K562 (cell line): ENCODE measurements at regions not wholly inside any gene's neighbourhood (a gene's known extent, or its start where the extent isn't known, plus 50 kb on each side); places are given as distances from the start of the nearest gene placed in this dataset.

Experiments
- ATAC-seq: fragments of 200-7000 bp; cut with Tn5 transposase; 3 replicates; pipeline ENCODE4 v1.9.1; 2020; ENCODE audit warnings: moderate library complexity
- BruUV-seq: library from RNA; stranded (reverse); fragments of 400-500 nt; replicated peaks from 2 replicates; lab custom pipeline; 2021; lab: Mats Ljungman, UMichigan
- CTCF ChIA-PET: fragments of 300-600 bp; formaldehyde crosslinking; extraction: SDS; loops from one replicate; lab custom pipeline; 2021; ENCODE audit warnings: low intra/inter-chr PET ratio; lab: Yijun Ruan, JAX
- POLR2A ChIA-PET: fragments of 300-600, 350-650 bp; sonication (Branson Sonifier 250); formaldehyde crosslinking; extraction: SDS; loops from one replicate; lab custom pipeline; 2021; ENCODE audit warnings: antibody characterized with exemption, inconsistent platforms; lab: Yijun Ruan, JAX
- DNase-seq, 4 experiments: peaks; one replicate each; pipeline versions ENCODE4 v3.0.0 to v3.0.0-alpha.2; 2011 to 2018; ENCODE audit warnings: low spot score in 3 of 4, mixed read lengths in 3 of 4; ENCODE audit errors: extremely low read depth in 1 of 4
- FAIRE-seq: peaks from 2 replicates; lab custom pipeline; 2011; peaks lifted over from hg19 to GRCh38; lab: Jason Lieb, UNC
- H2AFZ ChIP-seq: 2 replicates; pipeline ENCODE4 v1.6.0; 2011; ENCODE audit warnings: low read depth, low read length, control low read depth, inconsistent platforms
- H3K27ac ChIP-seq: fragments of 200-600 bp; 3 replicates; pipeline ENCODE4 v1.8.0; 2011; ENCODE audit warnings: low read depth, mild to moderate bottlenecking, control low read depth, inconsistent platforms, low read length, moderate library complexity, mixed read lengths; ENCODE audit errors: extremely low read depth
- H3K27me3 ChIP-seq, 2 experiments: fragments of 300-600 bp in 1 of 2; 2 replicates in 1 of 2; 3 replicates in 1 of 2; pipeline versions ENCODE4 v1.6.0 to v1.8.0; 2011; ENCODE audit warnings: inconsistent platforms in 2 of 2, low read length in 2 of 2, mild to moderate bottlenecking in 1 of 2, mixed read lengths in 1 of 2, moderate library complexity in 1 of 2; ENCODE audit not compliant: control insufficient read depth in 2 of 2, insufficient read depth in 2 of 2
- H3K36me3 ChIP-seq: fragments of 300-600 bp; 3 replicates; pipeline ENCODE4 v1.8.0; 2011; ENCODE audit warnings: mild to moderate bottlenecking, low read length, inconsistent platforms; ENCODE audit not compliant: control insufficient read depth, insufficient read depth
- H3K4me1 ChIP-seq, 2 experiments: fragments of 200-600 bp in 1 of 2; replicated peaks in 1 of 2; 2 replicates in 1 of 2; 3 replicates in 1 of 2; pipeline versions ENCODE4 v1.5.1 to v1.8.0; 2011; ENCODE audit warnings: inconsistent platforms in 2 of 2, low read length in 2 of 2, mild to moderate bottlenecking in 1 of 2, mixed read lengths in 1 of 2, moderate library complexity in 1 of 2; ENCODE audit not compliant: control insufficient read depth in 2 of 2, insufficient read depth in 2 of 2
- H3K4me2 ChIP-seq: 2 replicates; pipeline ENCODE4 v1.6.1; 2011; ENCODE audit warnings: low read length, control low read depth, inconsistent platforms, mixed read lengths; ENCODE audit not compliant: insufficient read depth
- H3K4me3 ChIP-seq: fragments of 200-600 bp; sonication (generic), shearing (Covaris generic); 2 replicates; pipeline ENCODE4 v1.5.1; 2016; ENCODE audit warnings: control low read depth, inconsistent platforms
- H3K79me2 ChIP-seq: fragments of 200-600 bp; 3 replicates; pipeline ENCODE4 v1.8.0; 2011; ENCODE audit warnings: low read length, inconsistent platforms; ENCODE audit not compliant: control insufficient read depth, insufficient read depth
- H3K9ac ChIP-seq, 2 experiments: 2 replicates each; pipeline versions ENCODE4 v1.6.0 to v1.6.1; 2011; ENCODE audit warnings: low read depth in 2 of 2, low read length in 2 of 2, control low read depth in 1 of 2, inconsistent platforms in 1 of 2, mild to moderate bottlenecking in 1 of 2, mixed read lengths in 1 of 2; ENCODE audit not compliant: insufficient read depth in 1 of 2
- H3K9me1 ChIP-seq: one replicate; pipeline ENCODE4 v1.6.0; 2011; ENCODE audit warnings: inconsistent platforms, mild to moderate bottlenecking, low read length, moderate library complexity; ENCODE audit not compliant: control insufficient read depth, insufficient read depth
- H3K9me3 ChIP-seq: replicated peaks from 2 replicates; pipeline ENCODE4 v1.5.1; 2011; ENCODE audit warnings: low read depth, low read length, inconsistent platforms; ENCODE audit not compliant: control insufficient read depth, insufficient read depth
- H4K20me1 ChIP-seq: replicated peaks from 2 replicates; pipeline ENCODE4 v1.6.1; 2011; ENCODE audit warnings: low read length, inconsistent platforms, mixed read lengths; ENCODE audit not compliant: control insufficient read depth, insufficient read depth
- ARID4B ChIP-seq: sonication (generic); formaldehyde crosslinking; IDR thresholded peaks from 2 replicates; pipeline ENCODE4 v1.8.0; 2022; ENCODE audit warnings: mild to moderate bottlenecking, missing genetic modification reagents
- CHCHD3 ChIP-seq: fragments of 250-450 bp; sonication (Bioruptor Pico); IDR thresholded peaks from 2 replicates; pipeline ENCODE4 v2.1.2; 2022; ENCODE audit warnings: mild to moderate bottlenecking
- DLX4 ChIP-seq: fragments of 250-450 bp; sonication (Bioruptor Pico); IDR thresholded peaks from 2 replicates; pipeline ENCODE4 v1.6.1; 2021; ENCODE audit warnings: mild to moderate bottlenecking
- ESRRB ChIP-seq: fragments of 250-450 bp; sonication (Bioruptor Pico); IDR thresholded peaks from 2 replicates; pipeline ENCODE4 v1.5.0; 2020; ENCODE audit warnings: mild to moderate bottlenecking, moderate library complexity, borderline replicate concordance
- MAFG ChIP-seq: fragments of 450-650 bp; conservative IDR thresholded peaks from 2 replicates; pipeline ENCODE4 v1.6.1; 2016; ENCODE audit warnings: missing genetic modification characterization, missing compliant biosample characterization
- PHTF2 ChIP-seq: fragments of 250-450 bp; sonication (Bioruptor Pico); IDR thresholded peaks from 2 replicates; pipeline ENCODE4 v1.5.0; 2021; ENCODE audit warnings: mild to moderate bottlenecking
- RBM25 ChIP-seq: fragments of 200-400 bp; formaldehyde crosslinking; IDR thresholded peaks from 2 replicates; pipeline ENCODE4 v1.6.1; 2018; ENCODE audit warnings: low read length, low read depth, moderate library complexity; ENCODE audit not compliant: severe bottlenecking
- SIX5 ChIP-seq, 2 experiments: IDR thresholded peaks; 2 replicates each; pipeline ENCODE4 v1.6.1; 2011; ENCODE audit warnings: low read length in 2 of 2, borderline replicate concordance in 1 of 2, low read depth in 1 of 2, mild to moderate bottlenecking in 1 of 2, moderate library complexity in 1 of 2; ENCODE audit not compliant: insufficient read depth in 1 of 2
- TAF15 ChIP-seq: fragments of 200-400 bp; formaldehyde crosslinking; IDR thresholded peaks from 2 replicates; pipeline ENCODE4 v1.6.1; 2017; ENCODE audit warnings: mild to moderate bottlenecking, low read depth, low read length, moderate library complexity
- ZFPM2 ChIP-seq: fragments of 250-450 bp; sonication (Bioruptor Pico); IDR thresholded peaks from 2 replicates; pipeline ENCODE4 v1.5.1; 2022; ENCODE audit warnings: mild to moderate bottlenecking
- ZNF140 ChIP-seq: fragments of 250-450 bp; sonication (Bioruptor Pico); IDR thresholded peaks from 2 replicates; pipeline ENCODE4 v1.8.0; 2021; ENCODE audit warnings: moderate library complexity, mild to moderate bottlenecking, inconsistent platforms
- ZNF668 ChIP-seq: fragments of 250-450 bp; sonication (Bioruptor Pico); IDR thresholded peaks from 2 replicates; pipeline ENCODE4 v1.8.0; 2022; ENCODE audit warnings: mild to moderate bottlenecking, inconsistent platforms
- ZNF778 ChIP-seq: fragments of 450-650 bp; formaldehyde crosslinking; IDR thresholded peaks from 2 replicates; pipeline ENCODE4 v1.4.0; 2020; ENCODE audit warnings: mild to moderate bottlenecking, moderate library complexity
- WGBS: fragments of 100-300 bp; shearing (Covaris generic); methylation state at CpG from one replicate; pipeline ENCODE4 v1.1.6; 2016; ENCODE audit warnings: low coverage, mixed read lengths; ENCODE audit not compliant: insufficient coverage; ENCODE audit errors: missing lambda C conversion rate; 5-methylcytosine and 5-hydroxymethylcytosine counted together
- in situ Hi-C: fragments of 300-500 bp; cut with MboI; formaldehyde crosslinking; loops from 4 replicates; pipeline ENCODE4 v1.15.0; 2018; ENCODE audit warnings: inconsistent platforms, mixed read lengths
- intact Hi-C: fragments of 100-400 bp; cut with micrococcal nuclease; formaldehyde crosslinking; loops from 2 replicates; pipeline ENCODE4 v1.14.2; 2022
- TF ChIP-seq, protein P1 (sequence below): sonication (generic); formaldehyde crosslinking; IDR thresholded peaks from 2 replicates; pipeline ENCODE4 v1.8.1; 2023; ENCODE audit warnings: mild to moderate bottlenecking, missing genetic modification reagents
- TF ChIP-seq, protein P2 (sequence below), 2 experiments: IDR thresholded peaks; 2 replicates each; pipeline ENCODE4 v1.6.1; 2011; ENCODE audit warnings: borderline replicate concordance in 1 of 2, control low read depth in 1 of 2, low read depth in 1 of 2, low read length in 1 of 2, mild to moderate bottlenecking in 1 of 2, mixed read lengths in 1 of 2, moderate library complexity in 1 of 2; ENCODE audit not compliant: insufficient read depth in 1 of 2, insufficient read length in 1 of 2, poor library complexity in 1 of 2, severe bottlenecking in 1 of 2; ENCODE audit errors: extremely low read depth in 1 of 2

GRCh38 chr2:6506361-6506794 lies 359.3 kb downstream of the CMPK2 start:
- ATAC-seq: no peak
- POLR2A ChIA-PET: no interaction called here
- H3K9me1 ChIP-seq: no peaks in the 10 kb centered on the region
- TF ChIP-seq CHCHD3 (CRISPR knock-in tag) (no peak), ZNF778 (CRISPR knock-in tag) (no peak), PHTF2 (no peak), RBM25 (no peak), SIX5 (IDR thresholded peaks at IDR 0.05; ENCODE audit: borderline replicate concordance in 1 of 2, insufficient read depth in 1 of 2, low read depth in 1 of 2, low read length in 2 of 2) (no peak), TAF15 (no peak), MAFG (tag) (no peak), DLX4 (CRISPR knock-in tag) (no peak), ZFPM2 (CRISPR knock-in tag) (no peak), ZNF668 (CRISPR knock-in tag) (no peak), ZNF140 (CRISPR knock-in tag) (no peak), ESRRB (CRISPR knock-in tag) (no peak), ARID4B (CRISPR knock-in tag) (no peak)
- TF ChIP-seq, protein P1, sequence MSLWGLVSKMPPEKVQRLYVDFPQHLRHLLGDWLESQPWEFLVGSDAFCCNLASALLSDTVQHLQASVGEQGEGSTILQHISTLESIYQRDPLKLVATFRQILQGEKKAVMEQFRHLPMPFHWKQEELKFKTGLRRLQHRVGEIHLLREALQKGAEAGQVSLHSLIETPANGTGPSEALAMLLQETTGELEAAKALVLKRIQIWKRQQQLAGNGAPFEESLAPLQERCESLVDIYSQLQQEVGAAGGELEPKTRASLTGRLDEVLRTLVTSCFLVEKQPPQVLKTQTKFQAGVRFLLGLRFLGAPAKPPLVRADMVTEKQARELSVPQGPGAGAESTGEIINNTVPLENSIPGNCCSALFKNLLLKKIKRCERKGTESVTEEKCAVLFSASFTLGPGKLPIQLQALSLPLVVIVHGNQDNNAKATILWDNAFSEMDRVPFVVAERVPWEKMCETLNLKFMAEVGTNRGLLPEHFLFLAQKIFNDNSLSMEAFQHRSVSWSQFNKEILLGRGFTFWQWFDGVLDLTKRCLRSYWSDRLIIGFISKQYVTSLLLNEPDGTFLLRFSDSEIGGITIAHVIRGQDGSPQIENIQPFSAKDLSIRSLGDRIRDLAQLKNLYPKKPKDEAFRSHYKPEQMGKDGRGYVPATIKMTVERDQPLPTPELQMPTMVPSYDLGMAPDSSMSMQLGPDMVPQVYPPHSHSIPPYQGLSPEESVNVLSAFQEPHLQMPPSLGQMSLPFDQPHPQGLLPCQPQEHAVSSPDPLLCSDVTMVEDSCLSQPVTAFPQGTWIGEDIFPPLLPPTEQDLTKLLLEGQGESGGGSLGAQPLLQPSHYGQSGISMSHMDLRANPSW (CRISPR knock-in tag): no peak
- TF ChIP-seq, protein P2, sequence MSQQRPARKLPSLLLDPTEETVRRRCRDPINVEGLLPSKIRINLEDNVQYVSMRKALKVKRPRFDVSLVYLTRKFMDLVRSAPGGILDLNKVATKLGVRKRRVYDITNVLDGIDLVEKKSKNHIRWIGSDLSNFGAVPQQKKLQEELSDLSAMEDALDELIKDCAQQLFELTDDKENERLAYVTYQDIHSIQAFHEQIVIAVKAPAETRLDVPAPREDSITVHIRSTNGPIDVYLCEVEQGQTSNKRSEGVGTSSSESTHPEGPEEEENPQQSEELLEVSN (IDR thresholded peaks at IDR 0.05; ENCODE audit: borderline replicate concordance in 1 of 2, extremely low read depth in 1 of 2, insufficient read depth in 1 of 2, insufficient read length in 1 of 2, low read depth in 1 of 2, low read length in 1 of 2, poor library complexity in 1 of 2, severe bottlenecking in 1 of 2): no peak

More at GRCh38 chr2:6506361-6506794, 359.3 kb downstream of the CMPK2 start:
- H4K20me1 ChIP-seq: no peaks in the 10 kb centered on the region
- intact Hi-C loops: no loop called here
- 0% methylated on average over 6 of the region's 6 CpGs for WGBS
- CTCF ChIA-PET: no interaction called here
- in situ Hi-C loops: no loop called here
- no TSS peak for BruUV-seq
- H3K27me3 ChIP-seq: no peaks in the 10 kb centered on the region
- no peaks in the 10 kb centered on the region for H3K4me1 ChIP-seq
- H2AFZ ChIP-seq: no peak overlapping the region
- H3K9me3 ChIP-seq: no peaks in the 10 kb centered on the region
- H3K36me3 ChIP-seq: no peaks in the 10 kb centered on the region
- no peaks in the 10 kb centered on the region for H3K79me2 ChIP-seq
- H3K9ac ChIP-seq: no peak overlapping the region
- no peak overlapping the region for H3K27ac ChIP-seq
- no peak overlapping the region for H3K4me2 ChIP-seq
- FAIRE-seq (no peak), DNase-seq (no peak)
- no peak overlapping the region for H3K4me3 ChIP-seq
